ENCODE measurements at regions not wholly inside any gene's neighbourhood (a gene's known extent, or its start where the extent isn't known, plus 50 kb on each side); places are given as distances from the start of the nearest gene placed in this dataset.
"Not testable (repeated sequence)": the region's sequence is repeated elsewhere in the genome, so short reads cannot be mapped to it uniquely, and the experiment has no call there.

DNA sequence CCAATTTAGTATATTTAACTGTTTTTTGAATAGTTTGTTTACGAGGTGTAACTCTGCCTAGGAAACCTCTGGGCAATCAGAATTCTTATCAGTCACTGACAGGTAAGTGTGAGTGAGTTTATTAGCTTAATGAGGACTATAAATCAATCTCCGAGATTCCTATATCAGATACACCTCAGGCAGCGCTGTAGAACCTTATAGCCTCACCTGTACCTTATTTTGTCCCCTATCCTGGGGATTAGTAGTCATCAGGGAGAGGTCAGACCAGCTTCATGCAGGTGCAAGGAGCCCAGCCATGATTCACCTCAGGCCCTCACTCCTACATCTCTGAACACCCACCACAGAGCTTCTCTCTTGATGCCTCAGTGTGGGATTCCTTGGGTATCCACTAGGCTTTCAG is 256.0 kb downstream of the KTN1 start:
- TF ChIP-seq, protein P1, sequence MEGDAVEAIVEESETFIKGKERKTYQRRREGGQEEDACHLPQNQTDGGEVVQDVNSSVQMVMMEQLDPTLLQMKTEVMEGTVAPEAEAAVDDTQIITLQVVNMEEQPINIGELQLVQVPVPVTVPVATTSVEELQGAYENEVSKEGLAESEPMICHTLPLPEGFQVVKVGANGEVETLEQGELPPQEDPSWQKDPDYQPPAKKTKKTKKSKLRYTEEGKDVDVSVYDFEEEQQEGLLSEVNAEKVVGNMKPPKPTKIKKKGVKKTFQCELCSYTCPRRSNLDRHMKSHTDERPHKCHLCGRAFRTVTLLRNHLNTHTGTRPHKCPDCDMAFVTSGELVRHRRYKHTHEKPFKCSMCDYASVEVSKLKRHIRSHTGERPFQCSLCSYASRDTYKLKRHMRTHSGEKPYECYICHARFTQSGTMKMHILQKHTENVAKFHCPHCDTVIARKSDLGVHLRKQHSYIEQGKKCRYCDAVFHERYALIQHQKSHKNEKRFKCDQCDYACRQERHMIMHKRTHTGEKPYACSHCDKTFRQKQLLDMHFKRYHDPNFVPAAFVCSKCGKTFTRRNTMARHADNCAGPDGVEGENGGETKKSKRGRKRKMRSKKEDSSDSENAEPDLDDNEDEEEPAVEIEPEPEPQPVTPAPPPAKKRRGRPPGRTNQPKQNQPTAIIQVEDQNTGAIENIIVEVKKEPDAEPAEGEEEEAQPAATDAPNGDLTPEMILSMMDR (conservative IDR thresholded peaks at IDR 0.05; ENCODE audit: low read depth, low read length) = no peak
- no peaks in the 10 kb centered on the region for H4K20me1 ChIP-seq (ENCODE audit: insufficient read depth)
- no peak overlapping the region for H3K9ac ChIP-seq
- H3K4me1 ChIP-seq (ENCODE audit: low read depth, poor library complexity, severe bottlenecking) = no peaks in the 10 kb centered on the region
- H3K79me2 ChIP-seq (ENCODE audit: insufficient read depth, low read depth) = no peaks in the 10 kb centered on the region
- H3K27me3 ChIP-seq (ENCODE audit: insufficient read depth, low read depth) = no peaks in the 10 kb centered on the region
- H3K4me2 ChIP-seq = no peak overlapping the region
- no peak overlapping the region for H2AFZ ChIP-seq (ENCODE audit: low read depth)
- no peak overlapping the region for H3K4me3 ChIP-seq (IDR thresholded peaks at IDR 0.05; ENCODE audit: insufficient read depth, low read depth, low read length)
- no peaks in the 10 kb centered on the region for H3K36me3 ChIP-seq (ENCODE audit: insufficient read depth)
- no peak overlapping the region for H3K27ac ChIP-seq

DNA sequence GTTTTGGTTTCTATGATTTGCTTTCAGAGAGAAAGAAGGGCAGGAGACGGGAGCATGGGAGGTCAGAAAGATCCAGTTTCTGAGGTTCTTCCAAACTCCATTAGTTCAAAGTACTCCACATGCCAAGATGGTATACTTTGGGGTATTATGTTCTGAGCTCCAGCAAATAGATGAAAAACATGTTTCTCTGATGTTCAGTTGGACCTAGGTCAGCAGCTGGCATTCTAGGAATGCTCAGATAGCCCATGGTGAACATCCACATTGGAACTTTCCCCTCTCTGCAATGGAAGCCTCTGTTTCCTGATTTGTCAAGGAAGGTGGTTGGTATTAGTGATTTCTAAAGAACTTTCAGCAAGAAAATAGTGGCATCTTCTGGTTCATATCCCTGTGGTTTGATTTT is 257.5 kb downstream of the KTN1 start:
- H3K27me3 ChIP-seq (ENCODE audit: insufficient read depth, low read depth) = no peaks in the 10 kb centered on the region

DNA sequence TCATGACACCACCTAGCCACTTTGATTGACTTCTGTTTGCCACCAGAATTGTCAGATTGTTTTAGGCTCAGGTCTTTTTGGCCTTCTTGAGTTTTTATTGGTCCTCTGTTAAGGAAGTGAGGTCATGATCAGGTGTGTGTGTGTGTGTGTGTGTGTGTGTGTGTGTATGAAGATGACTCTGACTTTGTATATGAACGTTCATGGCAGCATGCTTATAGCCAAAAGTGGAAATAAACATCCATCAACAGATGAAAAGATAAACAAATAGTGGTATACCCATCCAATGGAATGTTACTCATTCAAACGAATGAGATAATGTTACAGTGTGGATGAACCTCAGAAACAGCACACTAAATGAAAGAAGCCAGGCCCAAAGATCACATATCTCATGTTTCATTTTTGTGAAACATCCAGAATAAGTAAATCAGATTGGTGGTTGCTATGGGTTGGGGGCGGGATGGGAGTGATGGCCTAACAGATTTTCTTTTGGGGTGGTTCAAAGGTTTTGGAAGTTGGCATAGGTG is 258.6 kb downstream of the KTN1 start:
- TF ChIP-seq, protein P1 (conservative IDR thresholded peaks at IDR 0.05; ENCODE audit: low read depth, low read length) = no peak
- H2AFZ ChIP-seq (ENCODE audit: low read depth) = no peak overlapping the region
- H3K27ac ChIP-seq = no peak overlapping the region

More for the DNA sequence above, 257.5 kb downstream of the KTN1 start:
- no peak overlapping the region for H3K4me3 ChIP-seq (IDR thresholded peaks at IDR 0.05; ENCODE audit: insufficient read depth, low read depth, low read length)
- no peaks in the 10 kb centered on the region for H4K20me1 ChIP-seq (ENCODE audit: insufficient read depth)
- no peak overlapping the region for H3K4me2 ChIP-seq
- H3K79me2 ChIP-seq (ENCODE audit: insufficient read depth, low read depth) = no peaks in the 10 kb centered on the region
- no peaks in the 10 kb centered on the region for H3K36me3 ChIP-seq (ENCODE audit: insufficient read depth)
- TF ChIP-seq, protein P1 (conservative IDR thresholded peaks at IDR 0.05; ENCODE audit: low read depth, low read length) = no peak
- H3K27ac ChIP-seq = no peak overlapping the region
- no peaks in the 10 kb centered on the region for H3K4me1 ChIP-seq (ENCODE audit: low read depth, poor library complexity, severe bottlenecking)
- H3K9ac ChIP-seq = no peak overlapping the region
- no peak overlapping the region for H2AFZ ChIP-seq (ENCODE audit: low read depth)

DNA sequence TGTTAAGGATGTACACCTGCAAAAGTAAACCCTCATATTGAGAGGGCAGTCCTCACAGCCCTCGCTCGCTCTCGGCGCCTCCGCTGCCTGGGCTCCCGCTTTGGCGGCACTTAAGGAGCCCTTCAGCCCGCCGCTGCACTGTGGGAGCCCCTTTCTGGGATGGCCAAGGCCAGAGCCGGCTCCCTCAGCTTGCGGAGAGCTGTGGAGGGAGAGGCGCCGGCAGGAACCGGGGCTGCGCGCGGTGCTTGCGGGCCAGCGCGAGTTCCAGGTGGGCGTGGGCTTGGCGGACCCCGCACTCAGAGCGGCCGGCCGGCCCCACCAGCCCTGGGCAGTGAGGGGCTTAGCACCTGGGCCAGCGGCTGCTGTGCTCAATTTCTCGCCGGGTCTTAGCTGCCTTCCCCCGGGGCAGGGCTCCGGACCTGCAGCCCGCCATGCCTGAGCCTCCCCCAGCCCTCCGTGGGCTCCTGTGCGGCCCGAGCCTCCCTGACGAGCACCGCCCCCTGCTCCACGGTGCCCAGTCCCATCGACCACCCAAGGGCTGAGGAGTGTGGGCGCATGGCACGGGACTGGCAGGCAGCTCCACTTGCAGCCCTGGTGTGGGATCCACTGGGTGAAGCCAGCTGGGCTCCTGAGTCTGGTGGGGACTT is 259.4 kb downstream of the KTN1 start:
- H4K20me1 ChIP-seq (ENCODE audit: insufficient read depth); H3K4me2 ChIP-seq; H3K79me2 ChIP-seq (ENCODE audit: insufficient read depth, low read depth); H2AFZ ChIP-seq (ENCODE audit: low read depth); H3K27ac ChIP-seq; H3K27me3 ChIP-seq (ENCODE audit: insufficient read depth, low read depth); H3K4me1 ChIP-seq (ENCODE audit: low read depth, poor library complexity, severe bottlenecking); H3K36me3 ChIP-seq (ENCODE audit: insufficient read depth); H3K4me3 ChIP-seq (IDR thresholded peaks at IDR 0.05; ENCODE audit: insufficient read depth, low read depth, low read length); H3K9ac ChIP-seq: not testable (repeated sequence)

More for the DNA sequence above, 258.6 kb downstream of the KTN1 start:
- Histone ChIP-seq H3K36me3 (ENCODE audit: insufficient read depth) (no peaks in the 10 kb centered on the region), H3K27me3 (ENCODE audit: insufficient read depth, low read depth) (no peaks in the 10 kb centered on the region), H4K20me1 (ENCODE audit: insufficient read depth) (no peaks in the 10 kb centered on the region), H3K4me2 (no peak overlapping the region), H3K4me1 (ENCODE audit: low read depth, poor library complexity, severe bottlenecking) (no peaks in the 10 kb centered on the region), H3K9ac (no peak overlapping the region), H3K79me2 (ENCODE audit: insufficient read depth, low read depth) (no peaks in the 10 kb centered on the region), H3K4me3 (IDR thresholded peaks at IDR 0.05; ENCODE audit: insufficient read depth, low read depth, low read length) (no peak overlapping the region)

DNA sequence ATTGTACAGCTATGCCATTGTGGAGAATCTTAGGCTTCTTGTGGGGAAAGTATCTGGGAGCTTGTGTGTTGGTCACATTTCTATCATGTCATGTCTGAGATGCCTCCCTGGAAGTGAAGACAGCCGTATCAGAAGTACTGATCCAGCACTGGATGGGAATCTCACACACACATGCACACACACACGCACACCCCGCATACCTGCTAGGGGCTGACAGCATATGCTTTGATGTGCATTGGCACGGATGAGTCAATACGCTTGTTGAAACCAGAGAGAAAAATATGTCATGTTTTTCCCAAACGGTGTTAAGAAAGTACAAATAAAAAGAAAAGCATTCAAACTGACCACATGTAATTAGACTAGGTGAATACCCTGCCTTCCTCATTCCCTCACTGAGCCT is 260.8 kb downstream of the KTN1 start:
- Histone ChIP-seq H3K4me3 (IDR thresholded peaks at IDR 0.05; ENCODE audit: insufficient read depth, low read depth, low read length) (no peak overlapping the region), H3K4me1 (ENCODE audit: low read depth, poor library complexity, severe bottlenecking) (no peaks in the 10 kb centered on the region), H2AFZ (ENCODE audit: low read depth) (no peak overlapping the region), H3K36me3 (ENCODE audit: insufficient read depth) (no peaks in the 10 kb centered on the region), H3K27ac (no peak overlapping the region), H3K4me2 (no peak overlapping the region), H3K79me2 (ENCODE audit: insufficient read depth, low read depth) (no peaks in the 10 kb centered on the region), H3K27me3 (ENCODE audit: insufficient read depth, low read depth) (no peaks in the 10 kb centered on the region), H4K20me1 (ENCODE audit: insufficient read depth) (no peaks in the 10 kb centered on the region), H3K9ac (no peak overlapping the region)
- TF ChIP-seq, protein P1 (conservative IDR thresholded peaks at IDR 0.05; ENCODE audit: low read depth, low read length) = no peak

Data from KMS-11 (cell line).